ENCODE measurements at regions not wholly inside any gene's neighbourhood (a gene's known extent, or its start where the extent isn't known, plus 50 kb on each side); places are given as distances from the start of the nearest gene placed in this dataset.

GRCh38 chr5:61687371-61687770 lies 355.3 kb downstream of the ZSWIM6 start:
- TF ChIP-seq CTCF (conservative IDR thresholded peaks at IDR 0.05 in 1 of 2, IDR thresholded peaks at IDR 0.05 in 1 of 2; ENCODE audit: extremely low read depth in 1 of 2, insufficient read depth in 1 of 2, low read depth in 1 of 2, low read length in 2 of 2), result no peak
- no peak for TF ChIP-seq EZH2 (IDR thresholded peaks at IDR 0.05; ENCODE audit: borderline replicate concordance, low read length)
